ENCODE measurements at regions not wholly inside any gene's neighbourhood (a gene's known extent, or its start where the extent isn't known, plus 50 kb on each side); places are given as distances from the start of the nearest gene placed in this dataset.

GRCh38 chr10:28425422-28425821 is 107.5 kb upstream of the WAC start:
- H3K4me3 ChIP-seq (ENCODE audit: low read depth, low read length), result no peak overlapping the region
- H3K27me3 ChIP-seq (ENCODE audit: control insufficient read depth, insufficient read depth, low read length), result no peaks in the 10 kb centered on the region
- TF ChIP-seq CTCF (IDR thresholded peaks at IDR 0.05; ENCODE audit: insufficient read depth, low read length, poor library complexity, severe bottlenecking), result no peak
- no peaks in the 10 kb centered on the region for H3K36me3 ChIP-seq (ENCODE audit: control insufficient read depth, insufficient read depth, low read length)
- DNase-seq (ENCODE audit: low read depth), result no peak

- H3K36me3 ChIP-seq (ENCODE audit: control insufficient read depth, insufficient read depth, low read length), result no peaks in the 10 kb centered on the region
- no peak overlapping the region for H3K4me3 ChIP-seq (ENCODE audit: low read depth, low read length)
- TF ChIP-seq CTCF (IDR thresholded peaks at IDR 0.05; ENCODE audit: insufficient read depth, low read length, poor library complexity, severe bottlenecking), result no peak
These were observed 106.3 kb upstream of the WAC start for GRCh38 chr10:28426392-28427159.

GRCh38 chr10:28427376-28427775 is 105.5 kb upstream of the WAC start:
- DNase-seq (ENCODE audit: low read depth), result no peak
- no peaks in the 10 kb centered on the region for H3K27me3 ChIP-seq (ENCODE audit: control insufficient read depth, insufficient read depth, low read length)
- no peak overlapping the region for H3K4me3 ChIP-seq (ENCODE audit: low read depth, low read length)
- H3K36me3 ChIP-seq (ENCODE audit: control insufficient read depth, insufficient read depth, low read length), result no peaks in the 10 kb centered on the region
- TF ChIP-seq CTCF (IDR thresholded peaks at IDR 0.05; ENCODE audit: insufficient read depth, low read length, poor library complexity, severe bottlenecking), result no peak

More at GRCh38 chr10:28426392-28427159, 106.3 kb upstream of the WAC start:
- DNase-seq (ENCODE audit: low read depth), result no peak
- no peaks in the 10 kb centered on the region for H3K27me3 ChIP-seq (ENCODE audit: control insufficient read depth, insufficient read depth, low read length)

GRCh38 chr10:28429045-28429444 is 103.9 kb upstream of the WAC start:
- no peak for DNase-seq (ENCODE audit: low read depth)
- no peak for TF ChIP-seq CTCF (IDR thresholded peaks at IDR 0.05; ENCODE audit: insufficient read depth, low read length, poor library complexity, severe bottlenecking)
- Histone ChIP-seq H3K36me3 (ENCODE audit: control insufficient read depth, insufficient read depth, low read length) (no peaks in the 10 kb centered on the region), H3K27me3 (ENCODE audit: control insufficient read depth, insufficient read depth, low read length) (no peaks in the 10 kb centered on the region), H3K4me3 (ENCODE audit: low read depth, low read length) (no peak overlapping the region)

- DNase-seq (ENCODE audit: low read depth), result no peak
- TF ChIP-seq CTCF (IDR thresholded peaks at IDR 0.05; ENCODE audit: insufficient read depth, low read length, poor library complexity, severe bottlenecking), result no peak
- H3K4me3 ChIP-seq (ENCODE audit: low read depth, low read length), result no peak overlapping the region
- no peaks in the 10 kb centered on the region for H3K36me3 ChIP-seq (ENCODE audit: control insufficient read depth, insufficient read depth, low read length)
- H3K27me3 ChIP-seq (ENCODE audit: control insufficient read depth, insufficient read depth, low read length), result no peaks in the 10 kb centered on the region
These were observed 103.2 kb upstream of the WAC start for GRCh38 chr10:28429573-28430216.

Data from kidney epithelial cell (primary cell).